Stimulated activated CD8-positive, alpha-beta memory T cell treated with anti-CD3 and anti-CD28 coated beads, Interleukin-4, amount 100 ng/mL, for 48 hours (primary cell): ENCODE measurements at regions not wholly inside any gene's neighbourhood (a gene's known extent, or its start where the extent isn't known, plus 50 kb on each side); places are given as distances from the start of the nearest gene placed in this dataset.

Experiments
- DNase-seq: peaks from one replicate; pipeline ENCODE4 v3.0.0-alpha.2; 2020

- DNase-seq = no peak
Observed at GRCh38 chr6:145306489-145306888, 428.8 kb downstream of the EPM2A start.

GRCh38 chr6:145309842-145310535, 425.3 kb downstream of the EPM2A start:
- no peak for DNase-seq

DNA sequence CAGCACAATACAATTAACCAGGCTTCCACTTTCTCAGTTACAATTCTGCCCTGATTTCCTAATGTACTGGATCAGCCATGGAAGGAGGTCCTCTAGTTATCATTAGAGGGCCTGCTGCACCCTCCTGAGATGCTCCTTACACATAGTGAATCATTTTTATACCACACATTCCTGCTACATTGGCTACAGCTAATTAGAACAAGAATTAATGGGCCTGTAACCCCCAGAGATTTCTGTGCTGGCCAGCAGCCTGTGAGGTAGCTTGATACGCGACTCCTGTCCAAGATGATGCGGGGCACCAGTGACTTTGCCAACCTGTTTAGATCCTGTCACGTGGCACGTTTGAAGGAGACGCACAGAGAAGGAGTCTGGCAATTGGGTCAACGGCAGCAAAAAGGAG, 422.8 kb downstream of the EPM2A start:
- DNase-seq = no peak

- no peak for DNase-seq
Observed at GRCh38 chr6:145313041-145313855, 422.1 kb downstream of the EPM2A start.

- no peak for DNase-seq
Observed at GRCh38 chr6:145315982-145316600, 419.2 kb downstream of the EPM2A start.

GRCh38 chr6:145318952-145319351, 416.4 kb downstream of the EPM2A start:
- DNase-seq = no peak

DNA sequence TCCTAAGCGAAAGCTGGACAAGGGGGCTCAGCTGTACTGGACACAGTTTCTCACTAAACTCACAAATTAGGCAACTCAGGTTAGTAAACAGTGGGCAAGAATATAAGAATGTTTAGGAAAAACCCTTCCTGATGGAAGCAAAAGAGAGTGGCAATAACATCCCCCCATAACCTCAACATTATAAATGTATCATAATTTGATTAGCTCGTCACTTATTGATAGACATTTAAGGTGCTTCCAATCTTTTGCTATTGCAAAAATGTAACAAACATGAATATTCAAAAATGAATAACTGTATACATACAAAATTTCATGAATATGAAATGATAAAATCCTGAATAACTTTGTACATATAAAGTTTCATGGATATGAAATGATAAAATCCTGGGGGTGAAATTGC, 415.7 kb downstream of the EPM2A start:
- DNase-seq = no peak

GRCh38 chr6:145323646-145324045, 411.7 kb downstream of the EPM2A start:
- no peak for DNase-seq

DNA sequence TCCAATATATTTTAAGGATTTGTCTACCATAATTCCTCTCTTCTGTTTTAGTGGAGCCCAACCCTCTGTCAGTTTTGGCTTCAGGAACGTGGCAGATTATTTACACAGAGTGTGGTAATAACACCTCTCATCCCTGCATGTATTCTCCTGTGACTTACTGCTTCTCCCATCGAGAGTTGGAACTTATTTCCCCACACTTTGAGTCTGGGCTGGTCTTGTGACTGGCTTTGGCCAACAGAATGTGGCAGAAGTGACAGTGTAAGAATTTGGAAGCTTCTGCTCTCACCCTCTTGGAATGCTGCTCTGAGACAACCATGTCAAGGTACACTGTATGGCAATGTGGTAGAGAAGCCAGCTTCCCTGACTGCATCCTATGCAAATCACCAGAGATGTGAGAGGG, 407.7 kb downstream of the EPM2A start:
- no peak for DNase-seq

- no peak for DNase-seq
Observed at GRCh38 chr6:145329257-145329656, 406.1 kb downstream of the EPM2A start.

GRCh38 chr6:145331066-145331465, 404.3 kb downstream of the EPM2A start:
- DNase-seq = no peak

GRCh38 chr6:145332011-145332410, 403.3 kb downstream of the EPM2A start:
- DNase-seq = no peak

GRCh38 chr6:145336119-145336518, 399.2 kb downstream of the EPM2A start:
- DNase-seq = no peak

DNA sequence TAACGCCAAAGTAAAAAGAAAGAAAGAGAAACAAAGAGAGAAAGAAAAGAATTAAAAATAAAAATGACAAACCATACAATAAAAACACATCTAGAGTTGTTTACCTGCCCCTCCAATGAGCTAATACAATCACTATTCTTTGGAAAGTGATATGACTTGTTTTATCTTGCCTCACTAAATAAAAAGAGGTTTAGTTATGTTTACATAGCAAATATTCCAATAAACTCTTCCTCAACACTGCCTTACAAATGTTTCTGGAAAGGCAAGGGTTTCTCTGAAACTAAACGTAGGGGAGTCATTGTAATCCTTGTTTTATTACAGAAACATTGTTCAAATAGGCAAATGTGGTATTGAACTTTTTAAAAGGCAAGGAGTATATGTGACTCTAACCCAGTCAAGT, 396.2 kb downstream of the EPM2A start:
- no peak for DNase-seq

DNA sequence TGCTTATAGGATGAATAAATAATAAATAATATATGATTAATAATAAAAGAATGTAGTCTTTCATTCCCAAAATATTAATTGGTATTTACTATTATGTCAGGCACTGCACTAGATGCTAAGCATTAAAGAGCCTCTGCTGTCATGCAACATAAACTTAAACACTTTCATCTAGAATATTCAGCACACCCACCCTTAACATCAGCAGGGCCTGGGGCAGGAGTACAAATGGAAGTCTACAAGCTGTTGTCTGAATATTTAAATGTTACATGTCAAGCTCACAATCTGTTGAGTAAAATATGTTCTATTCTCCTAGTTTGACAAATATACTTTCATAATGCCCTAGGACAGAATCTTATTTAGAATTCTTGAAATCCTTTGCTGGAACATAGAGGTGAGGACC, 395.1 kb downstream of the EPM2A start:
- DNase-seq = no peak

GRCh38 chr6:145345094-145345493, 390.2 kb downstream of the EPM2A start:
- DNase-seq = no peak

GRCh38 chr6:145347216-145347615, 388.1 kb downstream of the EPM2A start:
- no peak for DNase-seq

- no peak for DNase-seq
Observed at GRCh38 chr6:145349950-145350510, 385.3 kb downstream of the EPM2A start.

DNA sequence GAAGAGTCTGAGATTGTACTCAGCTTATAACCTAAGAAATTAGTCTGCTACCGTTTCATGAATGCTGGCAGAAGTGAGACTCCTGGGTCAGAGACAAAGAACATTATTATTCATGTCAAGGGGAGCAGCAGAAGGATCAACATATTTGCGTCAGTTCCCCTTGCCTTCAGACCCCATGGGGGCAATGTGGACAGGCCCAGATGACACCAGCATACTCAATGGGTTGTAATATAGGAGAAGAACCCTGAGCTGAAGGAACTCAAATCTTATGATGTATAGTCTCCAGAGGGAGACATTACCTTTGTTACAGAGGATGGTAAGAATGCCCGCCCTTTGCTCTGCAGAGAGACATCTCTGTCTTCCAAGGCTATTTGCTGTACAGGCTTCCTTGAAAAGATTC, 384.4 kb downstream of the EPM2A start:
- no peak for DNase-seq

DNA sequence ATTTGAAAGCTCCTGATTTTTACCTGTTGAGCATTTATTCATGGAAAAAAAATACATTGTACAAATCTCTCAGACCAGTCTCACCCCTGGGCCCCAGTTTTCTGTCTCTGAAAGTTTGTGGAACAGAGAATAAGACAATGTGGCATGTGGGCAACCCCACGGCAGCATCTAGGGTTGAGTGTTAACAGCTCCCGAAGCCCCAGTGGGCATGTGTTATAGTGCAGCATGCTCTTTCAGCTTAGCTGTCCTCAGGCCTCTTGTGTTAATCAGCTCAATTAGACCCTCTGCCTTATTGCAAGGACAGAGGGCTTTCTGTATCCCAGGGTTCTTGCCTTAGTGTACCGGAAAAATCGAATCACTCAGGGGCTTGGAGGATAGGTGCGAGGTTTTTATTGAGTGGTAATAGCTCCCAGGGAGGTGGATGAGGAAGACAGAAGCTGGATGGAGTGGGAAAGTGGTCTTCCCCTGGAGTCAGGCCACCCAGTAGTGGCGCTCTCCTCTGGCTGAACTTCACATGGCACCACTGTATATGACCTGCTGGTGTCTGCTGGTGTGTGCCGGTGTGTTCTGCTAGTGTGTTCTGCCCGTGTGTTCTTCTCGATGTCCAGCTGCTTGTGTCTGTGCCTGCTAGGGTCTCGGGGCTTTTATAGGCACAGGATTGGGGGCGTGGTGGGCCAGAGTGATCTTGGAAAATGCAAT, 382.8 kb downstream of the EPM2A start:
- no peak for DNase-seq

GRCh38 chr6:145360865-145361264, 374.5 kb downstream of the EPM2A start:
- no peak for DNase-seq

DNA sequence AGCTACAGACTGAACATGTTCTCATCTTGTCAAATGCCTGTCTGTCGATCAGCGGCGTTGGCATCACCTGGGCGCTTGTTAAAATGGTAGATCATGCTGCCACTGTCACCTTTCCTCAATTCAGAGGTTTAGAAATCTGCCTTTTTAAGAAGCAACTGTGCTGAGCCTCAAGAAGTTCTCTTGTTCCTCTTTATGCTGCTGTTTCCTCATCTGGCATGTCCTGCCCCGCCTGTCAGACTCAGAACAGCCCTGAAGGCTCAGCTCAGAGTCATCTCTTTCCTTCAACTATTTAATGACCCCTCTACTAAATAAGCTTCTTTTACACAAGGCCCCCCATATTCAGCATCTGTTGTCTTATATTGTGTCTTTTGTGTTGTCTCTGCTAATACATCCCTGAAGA, 368.2 kb downstream of the EPM2A start:
- DNase-seq = no peak

- DNase-seq = no peak
Observed at GRCh38 chr6:145368075-145368474, 367.2 kb downstream of the EPM2A start.
